Mesenchymal stem cell (in vitro differentiated cells and primary cell): ENCODE measurements at regions not wholly inside any gene's neighbourhood (a gene's known extent, or its start where the extent isn't known, plus 50 kb on each side); places are given as distances from the start of the nearest gene placed in this dataset.

Experiments
- DNase-seq: peaks from one replicate; pipeline ENCODE4 v3.0.0-alpha.2; 2013
- H2AFZ ChIP-seq: one replicate; pipeline ENCODE4 v1.6.1; 2013; ENCODE audit warnings: low read depth, mild to moderate bottlenecking, control low read depth, inconsistent platforms, low read length, moderate library complexity
- H2AK5ac ChIP-seq: 2 replicates; pipeline ENCODE4 v1.6.1; 2013; ENCODE audit warnings: low read length, moderate library complexity, mild to moderate bottlenecking, inconsistent platforms; ENCODE audit not compliant: severe bottlenecking
- H2BK120ac ChIP-seq: one replicate; pipeline ENCODE4 v1.6.1; 2013; ENCODE audit warnings: low read depth, mild to moderate bottlenecking, inconsistent platforms, low read length, moderate library complexity
- H2BK12ac ChIP-seq, 2 experiments: one replicate each; pipeline ENCODE4 v1.6.1; 2013; ENCODE audit warnings: inconsistent platforms in 2 of 2, low read length in 2 of 2, mild to moderate bottlenecking in 2 of 2, moderate library complexity in 2 of 2, control low read depth in 1 of 2
- H2BK15ac ChIP-seq: one replicate; pipeline ENCODE4 v1.6.1; 2013; ENCODE audit warnings: mild to moderate bottlenecking, low read depth, inconsistent platforms; ENCODE audit not compliant: poor library complexity, severe bottlenecking
- H2BK5ac ChIP-seq: 2 replicates; pipeline ENCODE4 v1.6.1; 2013; ENCODE audit warnings: low read depth, mild to moderate bottlenecking, low read length, control low read depth, inconsistent platforms; ENCODE audit not compliant: poor library complexity, severe bottlenecking
- H3K14ac ChIP-seq, 2 experiments: one replicate each; pipeline ENCODE4 v1.6.1; 2013; ENCODE audit warnings: inconsistent platforms in 2 of 2, low read length in 2 of 2, control low read depth in 1 of 2, mild to moderate bottlenecking in 1 of 2, moderate library complexity in 1 of 2
- H3K18ac ChIP-seq, 2 experiments: one replicate each; pipeline ENCODE4 v1.6.1; 2013; ENCODE audit warnings: inconsistent platforms in 2 of 2, low read length in 2 of 2, control low read depth in 1 of 2, low read depth in 1 of 2, mild to moderate bottlenecking in 1 of 2
- H3K23ac ChIP-seq, 2 experiments: one replicate each; pipeline ENCODE4 v1.6.1; 2013; ENCODE audit warnings: inconsistent platforms in 2 of 2, low read length in 2 of 2, mild to moderate bottlenecking in 2 of 2, moderate library complexity in 2 of 2, control low read depth in 1 of 2
- H3K27ac ChIP-seq: 2 replicates; pipeline ENCODE4 v1.5.1; 2013; ENCODE audit warnings: mild to moderate bottlenecking, moderate library complexity, low read length, control low read depth, inconsistent platforms; ENCODE audit not compliant: poor library complexity, severe bottlenecking
- H3K27me3 ChIP-seq, 2 experiments: 2 replicates each; pipeline versions ENCODE4 v1.6.1 to v1.7.0; 2013; ENCODE audit warnings: low read length in 2 of 2, mild to moderate bottlenecking in 2 of 2, moderate library complexity in 2 of 2, control low read depth in 1 of 2, inconsistent platforms in 1 of 2; ENCODE audit not compliant: control insufficient read depth in 1 of 2, insufficient read depth in 1 of 2
- H3K36me3 ChIP-seq, 2 experiments: 2 replicates each; pipeline versions ENCODE4 v1.6.1 to v1.7.0; 2013; ENCODE audit warnings: low read length in 2 of 2, control low read depth in 1 of 2, inconsistent platforms in 1 of 2, low read depth in 1 of 2, mild to moderate bottlenecking in 1 of 2; ENCODE audit not compliant: insufficient read depth in 2 of 2, control insufficient read depth in 1 of 2
- H3K4ac ChIP-seq, 2 experiments: one replicate each; pipeline ENCODE4 v1.6.1; 2013; ENCODE audit warnings: inconsistent platforms in 2 of 2, low read length in 2 of 2, mild to moderate bottlenecking in 2 of 2, moderate library complexity in 2 of 2, control low read depth in 1 of 2, low read depth in 1 of 2
- H3K4me1 ChIP-seq: 2 replicates; pipeline ENCODE4 v1.6.1; 2013; ENCODE audit warnings: low read depth, low read length, control low read depth; ENCODE audit not compliant: control insufficient read depth, insufficient read depth
- H3K4me2 ChIP-seq: 2 replicates; pipeline ENCODE4 v1.6.1; 2013; ENCODE audit warnings: low read length, mild to moderate bottlenecking, inconsistent platforms; ENCODE audit not compliant: poor library complexity, severe bottlenecking
- H3K4me3 ChIP-seq, 2 experiments: 2 replicates each; pipeline versions ENCODE4 v1.5.1 to v1.7.0; 2013; ENCODE audit warnings: low read length in 2 of 2, mild to moderate bottlenecking in 2 of 2, control low read depth in 1 of 2, low read depth in 1 of 2; ENCODE audit not compliant: insufficient read depth in 1 of 2
- H3K79me1 ChIP-seq: replicated peaks from 2 replicates; pipeline ENCODE4 v1.6.1; 2013; ENCODE audit warnings: mild to moderate bottlenecking, control low read depth, low read length, inconsistent platforms; ENCODE audit not compliant: poor library complexity, severe bottlenecking
- H3K9ac ChIP-seq: 2 replicates; pipeline ENCODE4 v1.7.0; 2013; ENCODE audit warnings: mild to moderate bottlenecking, low read length, moderate library complexity
- H3K9me3 ChIP-seq: 2 replicates; pipeline ENCODE4 v1.7.0; 2013; ENCODE audit warnings: mild to moderate bottlenecking, low read length; ENCODE audit not compliant: control insufficient read depth
- H4K8ac ChIP-seq: one replicate; pipeline ENCODE4 v1.6.1; 2013; ENCODE audit warnings: inconsistent platforms, mild to moderate bottlenecking, low read length, moderate library complexity
- H4K91ac ChIP-seq: one replicate; pipeline ENCODE4 v1.6.1; 2013; ENCODE audit warnings: mild to moderate bottlenecking, low read length, inconsistent platforms
- WGBS: methylation state at CpG from one replicate; pipeline ENCODE4 v1.1.7; 2013; ENCODE audit warnings: mixed read lengths; 5-methylcytosine and 5-hydroxymethylcytosine counted together

- Histone ChIP-seq H3K9me3 (peaks cover 4% of the 10 kb centered on the region), H2AFZ (no peak overlapping the region), H4K91ac (no peak overlapping the region), H3K4me2 (no peak overlapping the region), H3K79me1 (no peaks in the 10 kb centered on the region), H3K18ac (no peak overlapping the region), H2BK5ac (no peak overlapping the region), H3K4ac (no peak overlapping the region), H3K27ac (no peak overlapping the region), H2BK12ac (no peak overlapping the region), H3K36me3 (no peaks in the 10 kb centered on the region), H2BK15ac (no peak overlapping the region), H3K14ac (no peak overlapping the region), H3K4me1 (peaks cover 9% of the 10 kb centered on the region), H3K23ac (no peak overlapping the region), H3K27me3 (no peaks in the 10 kb centered on the region), H3K4me3 (no peak overlapping the region), H3K9ac (no peak overlapping the region), H2AK5ac (peak overlapping the region; percentile 96), H4K8ac (no peak overlapping the region), H2BK120ac (no peak overlapping the region)
- DNase-seq: no peak
- 66% methylated on average over 3 of the region's 3 CpGs for WGBS
These were observed 92.0 kb downstream of the SPP2 start for GRCh38 chr2:234142530-234142929.

- Histone ChIP-seq H2AK5ac (peak overlapping the region; percentile 86), H3K27me3 (no peaks in the 10 kb centered on the region), H3K36me3 (no peaks in the 10 kb centered on the region), H3K4me3 (no peak overlapping the region), H3K23ac (no peak overlapping the region), H3K14ac (no peak overlapping the region), H2BK12ac (no peak overlapping the region), H3K18ac (no peak overlapping the region), H3K4me2 (no peak overlapping the region), H4K91ac (no peak overlapping the region), H3K27ac (no peak overlapping the region), H2BK15ac (no peak overlapping the region), H2AFZ (no peak overlapping the region), H3K4ac (no peak overlapping the region), H3K9me3 (peaks cover 4% of the 10 kb centered on the region), H3K4me1 (peaks cover 13% of the 10 kb centered on the region), H3K79me1 (no peaks in the 10 kb centered on the region), H4K8ac (no peak overlapping the region), H2BK5ac (no peak overlapping the region), H2BK120ac (no peak overlapping the region), H3K9ac (no peak overlapping the region)
- no peak for DNase-seq
- WGBS: 95% methylated on average over 5 of the region's 5 CpGs
These were observed 89.3 kb downstream of the SPP2 start for GRCh38 chr2:234139755-234140154.

- peak overlapping the region; percentile 86 for H2AK5ac ChIP-seq
- peaks cover 12% of the 10 kb centered on the region for H3K4me1 ChIP-seq
- H3K4ac ChIP-seq: no peak overlapping the region
- DNase-seq: no peak
- H3K18ac ChIP-seq: no peak overlapping the region
- H3K36me3 ChIP-seq: no peaks in the 10 kb centered on the region
- no peak overlapping the region for H2BK5ac ChIP-seq
- H3K23ac ChIP-seq: no peak overlapping the region
- no peak overlapping the region for H3K14ac ChIP-seq
- peaks cover 4% of the 10 kb centered on the region for H3K9me3 ChIP-seq
- no peak overlapping the region for H2BK12ac ChIP-seq
- H3K9ac ChIP-seq: no peak overlapping the region
- H3K4me3 ChIP-seq: no peak overlapping the region
- no peak overlapping the region for H2BK120ac ChIP-seq
- no peak overlapping the region for H2AFZ ChIP-seq
- H4K8ac ChIP-seq: no peak overlapping the region
- no peak overlapping the region for H3K27ac ChIP-seq
- no peaks in the 10 kb centered on the region for H3K27me3 ChIP-seq
- H4K91ac ChIP-seq: no peak overlapping the region
- peaks cover 1% of the 10 kb centered on the region for H3K79me1 ChIP-seq
- H3K4me2 ChIP-seq: no peak overlapping the region
- WGBS: 95% methylated on average over 9 of the region's 9 CpGs
- H2BK15ac ChIP-seq: no peak overlapping the region
These were observed 88.3 kb downstream of the SPP2 start for GRCh38 chr2:234138836-234139235.

GRCh38 chr2:234137400-234138014 is 87.0 kb downstream of the SPP2 start:
- H3K79me1 ChIP-seq: peaks cover 1% of the 10 kb centered on the region
- no peak overlapping the region for H2BK12ac ChIP-seq
- peak overlapping the region; percentile 100 for H2AK5ac ChIP-seq
- peak overlapping the region in 1 of 2 experiments; percentile 33 for H3K4me3 ChIP-seq
- peak overlapping the region in 1 of 2 experiments; percentile 63 for H3K18ac ChIP-seq
- H2BK120ac ChIP-seq: no peak overlapping the region
- H4K91ac ChIP-seq: no peak overlapping the region
- H3K4ac ChIP-seq: no peak overlapping the region
- H2BK15ac ChIP-seq: no peak overlapping the region
- no peak overlapping the region for H3K4me2 ChIP-seq
- no peak for DNase-seq
- no peaks in the 10 kb centered on the region for H3K27me3 ChIP-seq
- H3K27ac ChIP-seq: peak overlapping the region; percentile 96
- H3K23ac ChIP-seq: no peak overlapping the region
- peak overlapping the region; percentile 96 for H2BK5ac ChIP-seq
- H3K14ac ChIP-seq: peak overlapping the region in 1 of 2 experiments; percentile 36
- H3K9ac ChIP-seq: no peak overlapping the region
- peaks cover 4% of the 10 kb centered on the region for H3K9me3 ChIP-seq
- WGBS: 86% methylated on average over 6 of the region's 6 CpGs
- peaks cover 13% of the 10 kb centered on the region for H3K4me1 ChIP-seq
- H3K36me3 ChIP-seq: no peaks in the 10 kb centered on the region
- H4K8ac ChIP-seq: no peak overlapping the region
- no peak overlapping the region for H2AFZ ChIP-seq
